ENCODE measurements at regions not wholly inside any gene's neighbourhood (a gene's known extent, or its start where the extent isn't known, plus 50 kb on each side); places are given as distances from the start of the nearest gene placed in this dataset.

DNA sequence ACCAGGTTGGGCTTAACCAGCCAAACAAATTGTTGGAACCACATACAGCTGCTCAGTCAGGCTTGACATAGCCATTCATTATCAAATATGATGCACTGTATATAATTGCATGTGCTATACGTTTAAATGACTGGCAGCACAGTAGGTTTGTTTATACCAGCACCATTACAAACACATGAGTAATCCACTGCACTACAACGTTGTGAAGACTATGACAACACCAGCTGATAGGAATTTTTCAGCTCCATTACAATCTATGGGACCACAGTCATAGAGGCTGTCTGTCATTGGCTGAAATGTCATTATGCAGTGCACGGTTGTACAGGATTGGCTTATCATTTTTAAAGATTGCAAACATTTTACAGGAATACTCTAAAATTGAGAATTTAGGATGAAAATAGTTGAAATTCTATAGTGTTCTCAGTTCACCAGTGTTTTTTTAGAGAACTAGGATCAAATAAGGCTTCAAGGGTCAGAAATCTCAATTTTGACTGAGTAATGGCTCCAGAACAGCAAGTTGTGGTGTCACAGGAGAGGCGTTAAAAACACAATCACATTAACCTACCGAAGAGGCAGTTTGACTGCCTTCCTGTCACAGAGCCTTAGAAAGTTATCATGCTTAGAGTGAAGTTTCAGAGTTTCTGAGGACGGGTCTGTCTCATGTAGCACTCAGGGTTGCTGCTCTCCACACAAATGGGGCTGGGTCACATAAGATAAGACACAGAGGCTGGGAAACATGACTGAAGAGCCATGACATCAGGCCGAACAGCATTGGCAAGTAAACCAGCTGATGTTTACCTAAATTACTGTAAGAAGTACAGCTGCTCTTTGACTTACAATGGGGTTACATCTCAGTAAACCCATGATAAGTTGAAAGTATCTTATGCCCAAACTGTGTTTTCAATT is 60.7 kb upstream of the SMLR1 start:
- DNase-seq (ENCODE audit: low spot score): no peak

DNA sequence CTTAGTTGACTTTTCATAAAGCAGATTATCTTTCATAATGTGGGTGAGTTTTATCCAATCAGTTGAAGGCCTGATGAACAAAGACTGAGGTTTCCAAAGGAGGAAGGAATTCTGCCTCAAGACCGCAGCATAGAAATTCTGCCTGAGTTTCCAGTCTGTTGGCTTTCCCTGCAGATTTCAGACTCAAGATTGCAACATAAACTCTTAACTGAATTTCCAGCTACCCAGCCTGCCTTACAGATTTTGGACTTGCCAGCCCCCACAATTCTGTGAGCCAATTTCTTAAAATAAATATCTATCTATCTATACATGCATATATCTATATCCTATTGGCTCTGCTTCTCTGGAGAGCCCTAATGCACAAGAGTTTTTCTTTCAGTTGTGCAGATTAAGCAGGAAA is 57.3 kb upstream of the SMLR1 start:
- no peak for DNase-seq (ENCODE audit: low spot score)

DNA sequence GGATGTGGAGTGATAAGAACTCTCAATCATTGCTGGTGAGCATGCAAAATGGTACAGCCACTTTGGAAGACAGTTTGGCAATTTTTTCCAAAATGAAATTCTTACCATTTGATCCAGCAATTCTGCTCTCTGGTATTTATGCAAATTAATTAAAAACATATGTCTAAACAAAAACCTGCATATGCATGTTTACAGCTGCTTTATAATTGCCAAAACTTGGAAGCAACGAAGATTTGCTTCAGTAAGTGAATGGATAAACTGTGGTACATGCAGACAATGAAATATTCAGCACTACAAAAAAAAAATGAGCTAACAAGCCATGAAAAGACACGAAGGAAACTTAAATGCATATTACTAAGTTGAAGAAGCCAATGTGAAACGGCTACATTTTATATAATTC is 55.5 kb upstream of the SMLR1 start:
- DNase-seq (ENCODE audit: low spot score): no peak

DNA sequence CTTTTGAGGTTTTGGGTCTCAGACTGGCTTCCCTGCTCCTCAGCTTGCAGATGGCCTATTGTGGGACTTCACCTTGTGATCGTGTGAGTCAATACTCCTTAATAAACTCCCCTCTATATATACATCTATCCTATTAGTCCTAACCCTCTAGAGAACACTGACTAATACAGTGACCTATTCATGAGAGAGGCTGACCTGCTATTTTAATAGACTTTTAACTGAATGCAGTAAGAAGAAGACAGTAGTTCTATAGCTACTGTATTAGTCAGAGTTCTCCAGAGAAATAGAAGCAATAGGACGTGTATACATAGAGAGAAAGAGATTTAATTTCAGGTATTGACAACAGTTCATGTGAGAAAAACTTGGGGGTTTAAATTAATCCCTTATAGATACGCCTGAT is 53.3 kb upstream of the SMLR1 start:
- DNase-seq (ENCODE audit: low spot score): no peak

- no peak for DNase-seq (ENCODE audit: low spot score)
Measured at GRCh38 chr6:130775411-130776012, 51.7 kb upstream of the SMLR1 start.

GRCh38 chr6:130776287-130776925 is 50.8 kb upstream of the SMLR1 start:
- no peak for DNase-seq (ENCODE audit: low spot score)

Data from LoVo (cell line).